Glutamatergic neuron (in vitro differentiated cells): ENCODE measurements at regions not wholly inside any gene's neighbourhood (a gene's known extent, or its start where the extent isn't known, plus 50 kb on each side); places are given as distances from the start of the nearest gene placed in this dataset.

Experiments used
- DNase-seq: peaks from one replicate; pipeline ENCODE4 v3.0.0; 2022
- H3K27ac Mint-ChIP-seq: one replicate; pipeline ENCODE4 v1.8.0; 2020; ENCODE audit warnings: mild to moderate bottlenecking, mixed read lengths, inconsistent platforms; ENCODE audit not compliant: unreplicated experiment
- H3K27me3 Mint-ChIP-seq: one replicate; pipeline ENCODE4 v1.8.0; 2020; ENCODE audit warnings: mild to moderate bottlenecking, moderate library complexity, mixed read lengths, inconsistent platforms; ENCODE audit not compliant: unreplicated experiment
- H3K36me3 Mint-ChIP-seq: one replicate; pipeline ENCODE4 v1.8.0; 2020; ENCODE audit warnings: mild to moderate bottlenecking, mixed read lengths, inconsistent platforms; ENCODE audit not compliant: unreplicated experiment
- H3K4me1 Mint-ChIP-seq: one replicate; pipeline ENCODE4 v1.8.0; 2020; ENCODE audit warnings: mild to moderate bottlenecking, low read depth, mixed read lengths, inconsistent platforms; ENCODE audit not compliant: unreplicated experiment
- H3K4me3 Mint-ChIP-seq: one replicate; pipeline ENCODE4 v1.8.0; 2020; ENCODE audit warnings: mild to moderate bottlenecking, mixed read lengths, inconsistent platforms; ENCODE audit not compliant: unreplicated experiment
- H3K9me3 Mint-ChIP-seq: one replicate; pipeline ENCODE4 v1.8.0; 2020; ENCODE audit warnings: mild to moderate bottlenecking, moderate library complexity, mixed read lengths, inconsistent platforms; ENCODE audit not compliant: unreplicated experiment
- CTCF ChIP-seq: fragments of 200-600 bp; sonication (generic); IDR thresholded peaks from one replicate; pipeline ENCODE4 v1.5.0; 2021; ENCODE audit not compliant: partially characterized antibody, unreplicated experiment

DNA sequence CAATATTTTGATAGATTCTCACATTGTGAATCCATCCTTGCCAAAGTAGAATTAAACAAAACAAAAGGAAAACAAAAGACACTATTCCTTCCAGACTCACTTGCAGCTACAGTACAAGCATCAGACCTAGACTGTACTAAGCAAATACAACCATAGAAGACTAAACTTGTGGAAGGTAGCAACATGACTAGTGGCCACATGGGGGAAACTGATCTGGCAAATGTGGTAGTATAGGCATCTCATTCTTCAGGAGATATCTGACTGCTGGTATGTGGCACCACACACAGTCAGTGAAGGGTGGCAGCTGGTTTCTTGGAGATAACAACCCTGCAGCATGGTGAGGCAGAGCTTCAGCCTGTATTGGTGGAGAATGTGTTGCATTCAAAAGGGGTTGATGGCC is 81.0 kb upstream of the ACVR2A start:
- Mint-ChIP-seq H3K36me3 (peaks cover 12% of the 10 kb centered on the region), H3K4me3 (no peak overlapping the region), H3K27ac (no peak overlapping the region), H3K27me3 (no peaks in the 10 kb centered on the region), H3K4me1 (no peaks in the 10 kb centered on the region), H3K9me3 (peaks cover 9% of the 10 kb centered on the region)
- no peak for TF ChIP-seq CTCF
- DNase-seq, result no peak

- Mint-ChIP-seq H3K27ac (no peak overlapping the region), H3K36me3 (peaks cover 3% of the 10 kb centered on the region), H3K4me3 (no peak overlapping the region), H3K27me3 (no peaks in the 10 kb centered on the region), H3K4me1 (no peaks in the 10 kb centered on the region), H3K9me3 (peaks cover 5% of the 10 kb centered on the region)
- TF ChIP-seq CTCF, result no peak
- DNase-seq, result no peak
Measured at GRCh38 chr2:147760984-147761383, 83.8 kb upstream of the ACVR2A start.

DNA sequence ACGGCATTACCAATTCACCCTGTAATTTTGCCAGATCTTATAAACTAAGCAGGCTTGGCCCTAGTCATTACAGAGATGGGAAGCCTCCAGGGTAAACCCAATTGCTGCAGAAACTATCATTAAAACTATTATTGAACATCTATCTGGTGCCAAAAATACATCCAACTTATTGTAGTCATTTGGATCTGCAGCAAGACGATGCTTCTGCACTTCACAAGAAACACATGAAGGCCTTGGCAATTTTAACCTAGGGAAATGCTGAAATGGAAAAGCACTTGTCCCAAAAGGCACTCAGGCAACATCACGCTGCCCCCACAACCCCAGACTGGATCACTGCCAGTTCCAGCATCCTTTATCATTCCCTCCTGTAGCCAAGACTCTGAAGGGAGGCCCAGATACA is 85.3 kb upstream of the ACVR2A start:
- no peak for TF ChIP-seq CTCF
- Mint-ChIP-seq H3K36me3 (no peaks in the 10 kb centered on the region), H3K4me1 (no peaks in the 10 kb centered on the region), H3K9me3 (peaks cover 3% of the 10 kb centered on the region), H3K4me3 (no peak overlapping the region), H3K27me3 (no peaks in the 10 kb centered on the region), H3K27ac (no peak overlapping the region)
- no peak for DNase-seq

- H3K9me3 Mint-ChIP-seq, result peaks cover 3% of the 10 kb centered on the region
- no peak for TF ChIP-seq CTCF
- DNase-seq, result no peak
- H3K4me1 Mint-ChIP-seq, result no peaks in the 10 kb centered on the region
- H3K27ac Mint-ChIP-seq, result no peak overlapping the region
- H3K4me3 Mint-ChIP-seq, result no peak overlapping the region
- no peaks in the 10 kb centered on the region for H3K27me3 Mint-ChIP-seq
- H3K36me3 Mint-ChIP-seq, result no peaks in the 10 kb centered on the region
Measured at GRCh38 chr2:147758821-147759220, 86.0 kb upstream of the ACVR2A start.

GRCh38 chr2:147756069-147756468 is 88.8 kb upstream of the ACVR2A start:
- TF ChIP-seq CTCF, result no peak
- Mint-ChIP-seq H3K27me3 (no peaks in the 10 kb centered on the region), H3K4me1 (no peaks in the 10 kb centered on the region), H3K4me3 (no peak overlapping the region), H3K9me3 (no peaks in the 10 kb centered on the region), H3K36me3 (no peaks in the 10 kb centered on the region), H3K27ac (no peak overlapping the region)
- no peak for DNase-seq
